ENCODE measurements at regions not wholly inside any gene's neighbourhood (a gene's known extent, or its start where the extent isn't known, plus 50 kb on each side); places are given as distances from the start of the nearest gene placed in this dataset.
A peak's percentile ranks its signal among the peaks of the same experiment; 100 is the strongest.

GRCh38 chr5:135694012-135694411 is 115.2 kb upstream of the CXCL14 start:
- Histone ChIP-seq H2AFZ (ENCODE audit: low read length) (no peak overlapping the region), H2BK20ac (ENCODE audit: low read length) (no peak overlapping the region), H3K4me2 (ENCODE audit: insufficient read depth in 1 of 2, low read depth in 2 of 2, low read length in 2 of 2) (no peak overlapping the region)

More at GRCh38 chr5:135694012-135694411, 115.2 kb upstream of the CXCL14 start:
- CTCF ChIA-PET (ENCODE audit: partially characterized antibody), result no interaction called here
- no peaks in the 10 kb centered on the region for H3K27me3 ChIP-seq (replicated peaks in 1 of 4; ENCODE audit: control insufficient read depth in 3 of 4, extremely low read depth in 1 of 4, insufficient read depth in 3 of 4, low read length in 3 of 4)
- H3K4me1 ChIP-seq (replicated peaks in 1 of 4; ENCODE audit: control insufficient read depth in 3 of 4, insufficient read depth in 4 of 4, low read length in 3 of 4), result peaks cover 0 to 2% (median 0%) of the 10 kb centered on the region in 4 experiments; a peak in 1 of 7 replicates
- H3K9me3 ChIP-seq (ENCODE audit: insufficient read depth in 2 of 2, low read depth in 1 of 2, low read length in 1 of 2), result no peaks in the 10 kb centered on the region
- no peaks in the 10 kb centered on the region for H3K23me2 ChIP-seq (ENCODE audit: low read depth, low read length)
- no peak overlapping the region for H2BK120ac ChIP-seq (replicated peaks; ENCODE audit: low read depth, low read length)
- no peak overlapping the region for H4K91ac ChIP-seq (replicated peaks; ENCODE audit: insufficient read length, low read length)
- no peaks in the 10 kb centered on the region for H3K79me1 ChIP-seq (ENCODE audit: low read depth, low read length)
- no peak overlapping the region for H3K4me3 ChIP-seq (ENCODE audit: extremely low read depth in 1 of 4, insufficient read depth in 2 of 4, low read depth in 3 of 4, low read length in 4 of 4)
- H2BK12ac ChIP-seq (ENCODE audit: low read depth, low read length), result no peak overlapping the region
- H3K23ac ChIP-seq (ENCODE audit: insufficient read length), result no peak overlapping the region
- no peaks in the 10 kb centered on the region for H4K20me1 ChIP-seq (replicated peaks in 1 of 2; ENCODE audit: control insufficient read depth in 1 of 2, insufficient read depth in 2 of 2, low read length in 2 of 2)
- no peak overlapping the region for H4K8ac ChIP-seq (ENCODE audit: extremely low read depth, insufficient read depth, low read length)
- FAIRE-seq (no peak), DNase-seq (ENCODE audit: low read depth in 1 of 2, low spot score in 2 of 2) (peak in 1 of 2 experiments; percentile 32)
- H2BK5ac ChIP-seq (ENCODE audit: low read depth, low read length), result no peak overlapping the region
- no peak overlapping the region for H3K18ac ChIP-seq (ENCODE audit: extremely low read depth, low read length)
- H3K56ac ChIP-seq (replicated peaks; ENCODE audit: insufficient read length, low read depth, low read length), result no peak overlapping the region
- H3K9ac ChIP-seq (replicated peaks in 1 of 4; ENCODE audit: extremely low read depth in 1 of 4, low read depth in 3 of 4, low read length in 3 of 4), result no peak overlapping the region
- WGBS, 2 experiments (ENCODE audit: extremely low coverage in 1 of 2, insufficient coverage in 1 of 2, insufficient read length in 1 of 2, insufficient replicate concordance in 2 of 2, low coverage in 1 of 2, low lambda C conversion rate in 2 of 2, missing lambda C conversion rate in 1 of 2), result 89% methylated on average over 9 of the region's 9 CpGs; no CpG with 5 or more reads in 1 of the 2 experiments
- POLR2A ChIA-PET (ENCODE audit: partially characterized antibody), result no interaction called here
- no peak overlapping the region for H2BK15ac ChIP-seq (ENCODE audit: low read length)
- no peaks in the 10 kb centered on the region for H3K36me3 ChIP-seq (ENCODE audit: control insufficient read depth in 2 of 4, insufficient read depth in 4 of 4, low read length in 3 of 4)
- H3K27ac ChIP-seq (ENCODE audit: low read depth, low read length), result no peak overlapping the region
- H3K14ac ChIP-seq (ENCODE audit: insufficient read length), result no peak overlapping the region
- H2AK5ac ChIP-seq (ENCODE audit: low read depth, low read length), result no peak overlapping the region
- H3K4ac ChIP-seq (replicated peaks; ENCODE audit: insufficient read length, low read depth, low read length), result no peak overlapping the region
- no peaks in the 10 kb centered on the region for H3K79me2 ChIP-seq (ENCODE audit: control insufficient read depth in 1 of 2, insufficient read depth in 2 of 2, low read length in 2 of 2)
- H4K5ac ChIP-seq (ENCODE audit: insufficient read length, low read depth, low read length), result no peak overlapping the region
- TF ChIP-seq RNF2 (IDR thresholded peaks at IDR 0.05; ENCODE audit: borderline replicate concordance, low read depth, low read length, missing control alignments, poor library complexity, severe bottlenecking) (no peak), RFX5 (IDR thresholded peaks at IDR 0.05; ENCODE audit: borderline replicate concordance, low read depth, low read length) (no peak), JUND (IDR thresholded peaks at IDR 0.05; ENCODE audit: low read length) (no peak), NANOG (IDR thresholded peaks at IDR 0.05; ENCODE audit: insufficient read depth, low read depth, low read length, poor library complexity, severe bottlenecking) (no peak), MAX (IDR thresholded peaks at IDR 0.05) (no peak), SAP30 (IDR thresholded peaks at IDR 0.05; ENCODE audit: insufficient read depth, insufficient replicate concordance, low read length) (no peak), TEAD4 (IDR thresholded peaks at IDR 0.05; ENCODE audit: low read depth, low read length) (no peak), CBX5 (IDR thresholded peaks at IDR 0.05; ENCODE audit: low read depth, low read length) (no peak), CHD1 (IDR thresholded peaks at IDR 0.05; ENCODE audit: low read depth, low read length) (no peak), RAD21 (IDR thresholded peaks at IDR 0.05 in 1 of 2, conservative IDR thresholded peaks at IDR 0.05 in 1 of 2; ENCODE audit: low read depth in 2 of 2, low read length in 2 of 2) (no peak)

Measured in H1 (cell line).